ENCODE measurements at regions not wholly inside any gene's neighbourhood (a gene's known extent, or its start where the extent isn't known, plus 50 kb on each side); places are given as distances from the start of the nearest gene placed in this dataset.

GRCh38 chr9:18023332-18023731 lies 444.5 kb downstream of the SH3GL2 start:
- TF ChIP-seq CTCF (IDR thresholded peaks at IDR 0.05) (no peak), EZH2 (IDR thresholded peaks at IDR 0.05; ENCODE audit: borderline replicate concordance, insufficient read depth, low read depth, low read length, poor library complexity, severe bottlenecking) (no peak)

All from B cell (primary cell).